Stimulated activated CD8-positive, alpha-beta memory T cell treated with anti-CD3 and anti-CD28 coated beads, Interleukin-15, amount 100 ng/mL, for 1 hour (primary cell): ENCODE measurements at regions not wholly inside any gene's neighbourhood (a gene's known extent, or its start where the extent isn't known, plus 50 kb on each side); places are given as distances from the start of the nearest gene placed in this dataset.
"Not testable (repeated sequence)": the region's sequence is repeated elsewhere in the genome, so short reads cannot be mapped to it uniquely, and the experiment has no call there.

Experiments
- DNase-seq: peaks from one replicate; pipeline ENCODE4 v3.0.0-alpha.2; 2020; ENCODE audit warnings: low read depth

GRCh38 chr15:39506146-39506545 lies 74.7 kb upstream of the THBS1 start:
- no peak for DNase-seq

GRCh38 chr15:39508536-39508935 lies 72.3 kb upstream of the THBS1 start:
- no peak for DNase-seq

DNA sequence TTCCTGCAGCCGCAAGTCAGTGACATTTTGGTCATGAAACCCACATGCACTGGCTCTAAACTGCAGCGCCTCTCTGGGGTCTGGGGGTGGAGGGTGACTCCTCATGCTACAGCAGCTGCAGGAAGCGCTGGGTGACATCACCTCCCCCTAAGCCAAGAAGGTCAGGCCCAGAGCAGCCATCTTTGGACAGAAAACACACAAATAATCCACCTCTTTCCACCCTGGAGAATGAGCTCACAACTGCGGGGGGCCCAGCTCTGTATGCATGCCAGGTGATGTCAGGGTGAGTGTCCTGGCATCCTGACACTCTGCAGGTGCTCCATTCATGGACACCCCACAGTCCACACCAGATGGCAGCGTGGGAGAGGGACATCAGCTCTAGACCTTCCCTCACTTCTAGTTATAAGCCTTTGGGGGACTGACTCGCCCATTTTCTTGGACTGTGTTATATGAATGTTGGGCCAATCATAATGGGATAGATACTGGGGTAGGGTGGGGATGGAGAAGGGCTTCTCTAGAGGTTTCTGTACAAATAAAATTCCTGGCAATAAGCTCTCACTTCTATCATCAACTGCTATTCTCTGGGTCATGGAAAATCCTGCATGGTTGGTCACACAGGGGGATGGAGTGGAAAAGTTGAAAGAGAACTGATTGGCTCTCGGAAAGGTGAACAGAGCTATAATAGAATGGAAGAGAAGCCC lies 70.7 kb upstream of the THBS1 start:
- DNase-seq = no peak

- DNase-seq = no peak
Measured at GRCh38 chr15:39511000-39511915, 69.6 kb upstream of the THBS1 start.

DNA sequence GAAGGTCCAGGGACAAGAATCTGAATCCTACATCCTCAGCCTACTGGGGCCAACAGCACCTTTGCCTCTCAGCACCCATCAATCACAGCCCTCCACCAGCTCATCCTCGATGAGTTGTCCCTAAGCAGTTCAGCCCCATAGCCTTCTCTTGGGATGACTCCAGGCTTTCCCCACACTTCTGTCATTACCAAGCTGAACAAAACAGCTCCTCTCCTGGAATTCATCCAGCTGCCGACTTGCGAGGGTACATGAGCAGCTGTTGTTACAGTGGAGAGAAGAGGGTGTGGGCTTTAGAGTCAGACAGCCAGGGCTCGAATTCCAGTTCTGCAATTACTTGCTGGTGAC lies 69.0 kb upstream of the THBS1 start:
- no peak for DNase-seq

DNA sequence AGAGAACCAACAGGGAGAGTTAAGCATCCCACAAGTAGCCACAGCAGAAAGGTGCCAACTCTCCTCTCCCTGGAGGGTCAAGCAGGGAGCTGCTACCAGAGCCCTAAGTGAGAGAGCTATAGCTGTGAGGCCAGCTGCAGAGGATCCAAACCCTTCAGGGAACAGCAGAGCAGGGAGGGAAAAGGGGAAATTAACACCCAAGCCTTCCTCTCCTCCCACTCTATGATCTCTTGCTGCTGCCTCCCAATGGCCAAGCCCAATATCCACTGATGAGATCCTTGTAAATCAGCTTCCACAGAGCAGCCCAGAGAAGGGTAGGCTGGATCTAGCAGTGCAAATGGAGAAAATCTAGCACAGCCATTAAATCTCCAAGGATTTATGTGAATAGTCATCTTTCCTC lies 68.2 kb upstream of the THBS1 start:
- no peak for DNase-seq

GRCh38 chr15:39513936-39514335 lies 66.9 kb upstream of the THBS1 start:
- DNase-seq = no peak

- DNase-seq = no peak
Measured at GRCh38 chr15:39514933-39515332, 65.9 kb upstream of the THBS1 start.

DNA sequence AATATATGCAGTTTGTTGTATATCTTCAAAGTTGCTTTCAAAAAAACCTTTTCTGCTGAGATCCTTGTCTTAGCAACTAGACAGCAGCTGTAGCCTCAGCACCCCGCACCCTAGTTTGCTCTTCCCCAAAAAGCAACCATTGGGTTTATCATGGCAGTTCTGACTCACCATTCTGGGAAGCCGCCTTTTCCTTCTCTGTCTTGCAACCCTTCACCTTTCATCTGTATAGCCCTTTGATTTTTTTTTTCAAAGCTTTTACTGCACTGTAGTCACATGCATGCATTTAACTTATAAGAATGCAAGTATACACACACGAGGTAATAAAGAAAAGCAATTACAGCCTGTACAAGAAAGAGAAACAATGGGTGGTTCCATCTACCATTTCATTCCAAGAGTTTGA lies 65.1 kb upstream of the THBS1 start:
- no peak for DNase-seq

DNA sequence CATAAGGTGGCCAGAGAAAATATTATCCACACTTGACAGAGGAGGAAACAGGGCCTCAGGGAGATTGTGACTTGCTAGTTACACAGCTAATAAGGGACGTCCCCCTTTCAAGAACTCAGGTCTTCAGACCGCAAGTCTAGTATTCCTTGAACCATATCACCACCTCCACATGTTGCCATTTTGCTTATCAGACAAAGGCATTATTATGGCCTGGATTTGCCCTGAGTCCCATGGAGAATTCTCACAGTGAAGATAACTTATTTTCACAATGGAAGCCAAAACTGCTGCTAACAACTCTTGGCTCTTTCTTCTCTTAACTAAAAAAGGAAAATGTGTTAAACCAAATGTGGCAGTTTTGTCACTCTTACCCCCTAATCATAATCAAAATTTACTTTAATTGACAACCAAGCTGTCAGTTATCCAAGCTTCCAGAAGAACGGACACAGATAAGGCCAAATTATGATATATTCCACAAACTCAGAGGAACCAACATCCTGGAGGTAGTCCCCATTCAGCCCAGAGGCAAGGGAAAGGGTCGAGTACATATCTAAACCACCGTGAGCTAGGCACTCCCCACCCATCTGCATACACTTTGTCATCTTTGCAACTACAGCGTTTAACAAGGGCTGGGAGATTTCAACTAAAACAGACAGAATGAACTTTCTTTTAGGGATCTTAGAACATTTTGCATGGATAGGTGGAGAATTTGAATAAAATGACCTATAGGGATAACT lies 63.6 kb upstream of the THBS1 start:
- DNase-seq = no peak

GRCh38 chr15:39523968-39524367 lies 56.9 kb upstream of the THBS1 start:
- not testable (repeated sequence) for DNase-seq

DNA sequence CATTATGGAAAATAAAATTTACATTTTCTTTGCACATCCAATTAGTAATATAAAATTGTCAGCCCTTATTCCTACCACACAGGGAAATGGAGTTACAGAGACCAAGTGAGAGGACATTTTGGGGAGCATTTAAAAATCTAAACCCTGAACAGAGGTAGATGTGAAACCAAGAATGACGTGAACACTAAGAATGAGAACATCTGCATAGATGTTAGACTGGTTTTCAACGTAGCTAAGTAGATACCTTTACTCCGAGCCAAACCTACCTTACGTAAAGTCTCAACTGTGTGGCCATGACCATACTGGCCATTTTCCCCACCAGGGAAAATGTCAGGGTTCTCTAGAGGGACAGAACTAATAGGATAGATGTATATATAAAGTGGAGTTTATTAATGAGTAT lies 51.4 kb upstream of the THBS1 start:
- DNase-seq = no peak

GRCh38 chr15:39530480-39531342 lies 50.2 kb upstream of the THBS1 start:
- DNase-seq = no peak
